ENCODE measurements at regions not wholly inside any gene's neighbourhood (a gene's known extent, or its start where the extent isn't known, plus 50 kb on each side); places are given as distances from the start of the nearest gene placed in this dataset.

DNA sequence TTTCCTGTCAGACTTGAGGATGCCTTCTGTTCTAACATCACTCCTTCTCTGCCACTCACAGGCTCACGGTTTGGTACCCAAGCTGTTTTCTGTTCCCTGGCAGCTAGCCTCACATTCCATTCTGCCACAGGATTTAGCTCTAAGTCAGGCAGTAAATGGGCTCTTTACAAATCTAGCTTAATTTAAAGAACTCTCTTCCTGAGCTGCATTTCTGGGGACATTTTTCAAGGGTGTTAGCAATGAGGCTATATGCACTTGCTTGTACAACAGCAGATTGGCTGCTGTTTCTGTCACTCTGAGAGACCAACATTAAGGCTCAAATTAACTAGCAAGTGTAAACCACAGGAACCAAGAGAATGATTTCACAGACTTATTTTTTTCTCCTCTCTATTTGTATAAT lies 337.8 kb upstream of the NOCT start:
- H2BK120ac ChIP-seq (ENCODE audit: low read depth, low read length) = no peak overlapping the region; the same call in 1 of the 2 replicates
- peak overlapping the region; percentile 18 for H2BK20ac ChIP-seq (ENCODE audit: low read depth, low read length)
- H2AK5ac ChIP-seq (ENCODE audit: low read depth, low read length) = no peak overlapping the region
- no peaks in the 10 kb centered on the region for H3K9me3 ChIP-seq (ENCODE audit: control insufficient read depth, insufficient read depth, low read length)
- peak; percentile 25; the same call in 1 of the 2 replicates for ATAC-seq (ENCODE audit: low read depth)
- no peaks in the 10 kb centered on the region for H4K20me1 ChIP-seq (ENCODE audit: insufficient read depth, low read length)
- H2AFZ ChIP-seq (replicated peaks; ENCODE audit: low read length, poor library complexity) = no peak overlapping the region
- H3K9me1 ChIP-seq (ENCODE audit: insufficient read depth, low read length) = no peaks in the 10 kb centered on the region
- intact Hi-C loops (cut with micrococcal nuclease) (no loop called here), dilution Hi-C loops (cut with HindIII; ENCODE audit: low sequenced_read_pairs, unreplicated experiment) (no loop called here), in situ Hi-C loops (cut with MboI; ENCODE audit: low sequenced_read_pairs) (loop anchor here (25.0 kb wide), 3 partner anchors 865 to 1540 kb away; partner anchors contain the start of gene PCDH18)
- H3K27me3 ChIP-seq (ENCODE audit: control insufficient read depth, insufficient read depth, low read length) = no peaks in the 10 kb centered on the region
- H2BK15ac ChIP-seq (ENCODE audit: low read depth, low read length) = 0 out of 3 replicates have a peak overlapping the region, but pooled peaks have one; percentile 4
- no peak overlapping the region for H3K4me2 ChIP-seq (ENCODE audit: low read depth, low read length)
- H3K4me3 ChIP-seq (ENCODE audit: insufficient read depth, low read depth, low read length) = no peak overlapping the region
- H3K56ac ChIP-seq (ENCODE audit: extremely low read depth, insufficient read depth, low read length) = no peak overlapping the region
- H3K18ac ChIP-seq (ENCODE audit: low read depth, low read length) = no peak overlapping the region
- H2BK5ac ChIP-seq (ENCODE audit: low read depth, low read length, poor library complexity, severe bottlenecking) = no peak overlapping the region
- H4K8ac ChIP-seq (ENCODE audit: low read depth in 2 of 2, low read length in 2 of 2) = no peak overlapping the region
- no peak overlapping the region for H3K14ac ChIP-seq (replicated peaks; ENCODE audit: low read depth, low read length)
- BruUV-seq (replicated peaks) = no TSS peak
- ChIA-PET POLR2A (ENCODE audit: unreplicated experiment) (no interaction called here), CTCF (interaction anchor here (1.0 kb wide), 2 partner anchors 100 to 193 kb away, joined by 3 read pairs; no protein-coding TSS in a partner anchor)
- H3K9ac ChIP-seq (ENCODE audit: low read depth, low read length) = no peak overlapping the region
- H3K4ac ChIP-seq (ENCODE audit: low read depth, low read length) = no peak overlapping the region
- H3K23ac ChIP-seq (ENCODE audit: low read depth, low read length) = no peak overlapping the region
- H4K91ac ChIP-seq (ENCODE audit: insufficient read depth, low read depth, low read length) = no peak overlapping the region
- no peak overlapping the region for H2AK9ac ChIP-seq (replicated peaks; ENCODE audit: low read depth, low read length, poor library complexity)
- TF ChIP-seq NFE2L2 (IDR thresholded peaks at IDR 0.05; ENCODE audit: low read depth, low read length) (no peak), CTCF (conservative IDR thresholded peaks at IDR 0.05; ENCODE audit: low read depth, low read length) (no peak), MAZ (IDR thresholded peaks at IDR 0.05; ENCODE audit: borderline replicate concordance, low read depth, low read length) (no peak), POLR2A (IDR thresholded peaks at IDR 0.05; ENCODE audit: low read depth, low read length) (no peak), BHLHE40 (IDR thresholded peaks at IDR 0.05; ENCODE audit: low read depth, low read length) (no peak), RCOR1 (IDR thresholded peaks at IDR 0.05; ENCODE audit: insufficient replicate concordance, low read length) (no peak), MXI1 (IDR thresholded peaks at IDR 0.05; ENCODE audit: borderline replicate concordance, low read depth, low read length) (no peak), CHD1 (IDR thresholded peaks at IDR 0.05; ENCODE audit: low read depth, low read length) (no peak), SMC3 (IDR thresholded peaks at IDR 0.05; ENCODE audit: low read depth, low read length) (no peak), CEBPB (IDR thresholded peaks at IDR 0.05; ENCODE audit: low read depth, low read length) (no peak), FOS (IDR thresholded peaks at IDR 0.05; ENCODE audit: low read depth, low read length) (no peak), MAFK (IDR thresholded peaks at IDR 0.05; ENCODE audit: low read depth, low read length) (no peak), ELK1 (IDR thresholded peaks at IDR 0.05; ENCODE audit: borderline replicate concordance, low read depth, low read length) (no peak), RFX5 (IDR thresholded peaks at IDR 0.05; ENCODE audit: low read depth, low read length) (no peak), RAD21 (IDR thresholded peaks at IDR 0.05; ENCODE audit: low read length) (no peak)
- TF ChIP-seq, protein P1, sequence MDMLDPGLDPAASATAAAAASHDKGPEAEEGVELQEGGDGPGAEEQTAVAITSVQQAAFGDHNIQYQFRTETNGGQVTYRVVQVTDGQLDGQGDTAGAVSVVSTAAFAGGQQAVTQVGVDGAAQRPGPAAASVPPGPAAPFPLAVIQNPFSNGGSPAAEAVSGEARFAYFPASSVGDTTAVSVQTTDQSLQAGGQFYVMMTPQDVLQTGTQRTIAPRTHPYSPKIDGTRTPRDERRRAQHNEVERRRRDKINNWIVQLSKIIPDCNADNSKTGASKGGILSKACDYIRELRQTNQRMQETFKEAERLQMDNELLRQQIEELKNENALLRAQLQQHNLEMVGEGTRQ (IDR thresholded peaks at IDR 0.05; ENCODE audit: low read depth, low read length) = no peak
- no CpG with 5 or more reads among the region's 1 CpG for WGBS, 2 experiments (ENCODE audit: extremely low coverage in 2 of 2, insufficient read length in 1 of 2)
- peaks cover 4% of the 10 kb centered on the region for H3K4me1 ChIP-seq (ENCODE audit: control insufficient read depth, insufficient read depth, low read length)
- H3K27ac ChIP-seq (ENCODE audit: insufficient read depth, low read length) = no peak overlapping the region
- H3K36me3 ChIP-seq (ENCODE audit: control insufficient read depth, insufficient read depth, low read length) = no peaks in the 10 kb centered on the region
- DNase-seq = no peak
- no peaks in the 10 kb centered on the region for H3K79me1 ChIP-seq (ENCODE audit: low read depth in 1 of 2, low read length in 2 of 2)
- H4K5ac ChIP-seq (ENCODE audit: low read depth, low read length) = no peak overlapping the region
